ENCODE measurements at regions not wholly inside any gene's neighbourhood (a gene's known extent, or its start where the extent isn't known, plus 50 kb on each side); places are given as distances from the start of the nearest gene placed in this dataset.

- DNase-seq: no peak
- TF ChIP-seq POLR2A (IDR thresholded peaks at IDR 0.05) (no peak), CTCF (IDR thresholded peaks at IDR 0.05) (no peak)
- Histone ChIP-seq H3K27me3 (peaks cover 0 to 3% (median 0%) of the 10 kb centered on the region in 9 donors), H3K36me3 (no peaks in the 10 kb centered on the region), H3K4me3 (no peak overlapping the region), H3K9me3 (peaks cover 0 to 18% (median 9%) of the 10 kb centered on the region in 12 donors), H3K4me1 (peaks cover 0 to 20% (median 0%) of the 10 kb centered on the region in 12 donors), H3K27ac (peak overlapping the region in 1 of 12 donors; percentile 23)
- ATAC-seq: no peak
- intact Hi-C loops (cut with DNase I): no loop called here
- 88 to 94% (median 91%) methylated on average over 1 of the region's 1 CpG for WGBS, 4 donors
Measured at GRCh38 chr14:55867719-55868118, 250.5 kb upstream of the PELI2 start.

GRCh38 chr14:55869397-55870049 lies 248.7 kb upstream of the PELI2 start:
- Histone ChIP-seq H3K27me3 (peaks cover 0 to 6% (median 0%) of the 10 kb centered on the region in 9 donors), H3K4me3 (no peak overlapping the region), H3K36me3 (no peaks in the 10 kb centered on the region), H3K4me1 (peaks cover 0 to 20% (median 0%) of the 10 kb centered on the region in 12 donors), H3K27ac (no peak overlapping the region), H3K9me3 (peaks cover 0 to 5% (median 2%) of the 10 kb centered on the region in 12 donors)
- 65 to 92% (median 90%) methylated on average over 2 of the region's 2 CpGs for WGBS, 4 donors
- ATAC-seq (no peak), DNase-seq (no peak)
- intact Hi-C loops (cut with DNase I): no loop called here
- TF ChIP-seq POLR2A (IDR thresholded peaks at IDR 0.05) (no peak), CTCF (IDR thresholded peaks at IDR 0.05) (no peak)

GRCh38 chr14:55873169-55873568 lies 245.0 kb upstream of the PELI2 start:
- ATAC-seq (peak in 2 of 4 donors; percentile 50 to 72), DNase-seq (no peak)
- H3K36me3 ChIP-seq: no peaks in the 10 kb centered on the region
- H3K27ac ChIP-seq: no peak overlapping the region
- H3K9me3 ChIP-seq: no peaks in the 10 kb centered on the region
- H3K4me1 ChIP-seq: peaks cover 0 to 7% (median under 1%) of the 10 kb centered on the region in 12 donors
- 57 to 76% (median 68%) methylated on average over 9 of the region's 9 CpGs for WGBS, 4 donors
- peaks cover 0 to 6% (median 0%) of the 10 kb centered on the region in 9 donors for H3K27me3 ChIP-seq
- no peak for TF ChIP-seq POLR2A (IDR thresholded peaks at IDR 0.05)
- TF ChIP-seq CTCF (IDR thresholded peaks at IDR 0.05): no peak
- H3K4me3 ChIP-seq: no peak overlapping the region
- intact Hi-C loops (cut with DNase I): no loop called here

GRCh38 chr14:55874785-55875184 lies 243.4 kb upstream of the PELI2 start:
- Histone ChIP-seq H3K4me1 (peaks cover 0 to 11% (median 2%) of the 10 kb centered on the region in 12 donors), H3K36me3 (no peaks in the 10 kb centered on the region), H3K27ac (no peak overlapping the region), H3K27me3 (peaks cover 0 to 6% (median 0%) of the 10 kb centered on the region in 9 donors), H3K4me3 (peak overlapping the region in 4 of 12 donors; percentile 17 to 43 (median 24)), H3K9me3 (no peaks in the 10 kb centered on the region)
- TF ChIP-seq POLR2A (IDR thresholded peaks at IDR 0.05) (no peak), CTCF (IDR thresholded peaks at IDR 0.05) (peak in 1 of 12 donors; percentile 25)
- intact Hi-C loops (cut with DNase I): no loop called here
- WGBS, 4 donors: 56 to 72% (median 64%) methylated on average over 10 of the region's 10 CpGs
- DNase-seq (no peak), ATAC-seq (no peak)
